Kidney epithelial cell (primary cell): ENCODE measurements at regions not wholly inside any gene's neighbourhood (a gene's known extent, or its start where the extent isn't known, plus 50 kb on each side); places are given as distances from the start of the nearest gene placed in this dataset.

Source experiments
- DNase-seq: peaks from one replicate; pipeline ENCODE4 v3.0.0-alpha.2; 2010; ENCODE audit warnings: low read depth
- H3K27me3 ChIP-seq: 2 replicates; pipeline ENCODE4 v1.6.0; 2011; ENCODE audit warnings: low read length; ENCODE audit not compliant: control insufficient read depth, insufficient read depth
- H3K36me3 ChIP-seq: 2 replicates; pipeline ENCODE4 v1.5.1; 2011; ENCODE audit warnings: low read length; ENCODE audit not compliant: control insufficient read depth, insufficient read depth
- H3K4me3 ChIP-seq: 2 replicates; pipeline ENCODE4 v1.5.1; 2011; ENCODE audit warnings: low read depth, mild to moderate bottlenecking, control low read depth, low read length
- CTCF ChIP-seq: IDR thresholded peaks from 2 replicates; pipeline ENCODE4 v1.5.1; 2011; ENCODE audit warnings: mild to moderate bottlenecking, moderate library complexity, low read length, control low read depth, inconsistent platforms; ENCODE audit not compliant: insufficient read depth, poor library complexity, severe bottlenecking

- Histone ChIP-seq H3K36me3 (no peaks in the 10 kb centered on the region), H3K27me3 (no peaks in the 10 kb centered on the region), H3K4me3 (no peak overlapping the region)
- DNase-seq = no peak
- TF ChIP-seq CTCF = no peak
These were observed 74.0 kb upstream of the PELI2 start for GRCh38 chr14:56044196-56044595.

GRCh38 chr14:56046546-56046945 is 71.7 kb upstream of the PELI2 start:
- H3K4me3 ChIP-seq = no peak overlapping the region
- H3K27me3 ChIP-seq = no peaks in the 10 kb centered on the region
- DNase-seq = no peak
- TF ChIP-seq CTCF = no peak
- H3K36me3 ChIP-seq = no peaks in the 10 kb centered on the region

GRCh38 chr14:56046996-56047395 is 71.2 kb upstream of the PELI2 start:
- H3K36me3 ChIP-seq = no peaks in the 10 kb centered on the region
- DNase-seq = no peak
- no peak for TF ChIP-seq CTCF
- no peak overlapping the region for H3K4me3 ChIP-seq
- no peaks in the 10 kb centered on the region for H3K27me3 ChIP-seq

- no peak for DNase-seq
- no peak for TF ChIP-seq CTCF
- no peaks in the 10 kb centered on the region for H3K36me3 ChIP-seq
- H3K4me3 ChIP-seq = no peak overlapping the region
- H3K27me3 ChIP-seq = no peaks in the 10 kb centered on the region
These were observed 68.7 kb upstream of the PELI2 start for GRCh38 chr14:56049536-56049935.

GRCh38 chr14:56055511-56055910 is 62.7 kb upstream of the PELI2 start:
- Histone ChIP-seq H3K36me3 (no peaks in the 10 kb centered on the region), H3K27me3 (no peaks in the 10 kb centered on the region), H3K4me3 (no peak overlapping the region)
- no peak for TF ChIP-seq CTCF
- no peak for DNase-seq

GRCh38 chr14:56056031-56056430 is 62.2 kb upstream of the PELI2 start:
- DNase-seq = no peak
- no peaks in the 10 kb centered on the region for H3K36me3 ChIP-seq
- no peak for TF ChIP-seq CTCF
- H3K27me3 ChIP-seq = no peaks in the 10 kb centered on the region
- no peak overlapping the region for H3K4me3 ChIP-seq
